ENCODE measurements at regions not wholly inside any gene's neighbourhood (a gene's known extent, or its start where the extent isn't known, plus 50 kb on each side); places are given as distances from the start of the nearest gene placed in this dataset.
"Not testable (repeated sequence)": the region's sequence is repeated elsewhere in the genome, so short reads cannot be mapped to it uniquely, and the experiment has no call there.

GRCh38 chr22:49721211-49721763 is 106.4 kb downstream of the BRD1 start:
- no peak for DNase-seq (ENCODE audit: low read depth)

GRCh38 chr22:49720279-49720959 is 107.3 kb downstream of the BRD1 start:
- DNase-seq (ENCODE audit: low read depth) = no peak

GRCh38 chr22:49719046-49719445 is 108.6 kb downstream of the BRD1 start:
- no peak for DNase-seq (ENCODE audit: low read depth)

- DNase-seq (ENCODE audit: low read depth) = no peak
Observed at GRCh38 chr22:49718396-49718795, 109.3 kb downstream of the BRD1 start.

- no peak for DNase-seq (ENCODE audit: low read depth)
Observed at GRCh38 chr22:49717322-49717919, 110.3 kb downstream of the BRD1 start.

- DNase-seq (ENCODE audit: low read depth) = no peak
Observed at GRCh38 chr22:49716441-49716840, 111.2 kb downstream of the BRD1 start.

- DNase-seq (ENCODE audit: low read depth) = no peak
Observed at GRCh38 chr22:49715450-49715849, 112.2 kb downstream of the BRD1 start.

GRCh38 chr22:49713003-49713402 is 114.7 kb downstream of the BRD1 start:
- no peak for DNase-seq (ENCODE audit: low read depth)

- DNase-seq (ENCODE audit: low read depth) = no peak
Observed at GRCh38 chr22:49712195-49712791, 115.4 kb downstream of the BRD1 start.

GRCh38 chr22:49710746-49711145 is 116.9 kb downstream of the BRD1 start:
- DNase-seq (ENCODE audit: low read depth) = no peak

GRCh38 chr22:49709464-49709863 is 118.2 kb downstream of the BRD1 start:
- DNase-seq (ENCODE audit: low read depth) = no peak

GRCh38 chr22:49705972-49706352 is 121.7 kb downstream of the BRD1 start:
- no peak for DNase-seq (ENCODE audit: low read depth)

- DNase-seq (ENCODE audit: low read depth) = no peak
Observed at GRCh38 chr22:49705216-49705971, 122.3 kb downstream of the BRD1 start.

- DNase-seq (ENCODE audit: low read depth) = no peak
Observed at GRCh38 chr22:49704345-49705215, 123.1 kb downstream of the BRD1 start.

- DNase-seq (ENCODE audit: low read depth) = no peak
Observed at GRCh38 chr22:49703990-49704344, 123.7 kb downstream of the BRD1 start.

- no peak for DNase-seq (ENCODE audit: low read depth)
Observed at GRCh38 chr22:49703505-49703904, 124.2 kb downstream of the BRD1 start.

- DNase-seq (ENCODE audit: low read depth) = no peak
Observed at GRCh38 chr22:49702068-49702397, 125.6 kb downstream of the BRD1 start.

GRCh38 chr22:49701380-49702067 is 126.1 kb downstream of the BRD1 start:
- no peak for DNase-seq (ENCODE audit: low read depth)

- no peak for DNase-seq (ENCODE audit: low read depth)
Observed at GRCh38 chr22:49699928-49700498, 127.7 kb downstream of the BRD1 start.

- no peak for DNase-seq (ENCODE audit: low read depth)
Observed at GRCh38 chr22:49699476-49699875, 128.2 kb downstream of the BRD1 start.

- not testable (repeated sequence) for DNase-seq (ENCODE audit: low read depth)
Observed at GRCh38 chr22:49698616-49699015, 129.1 kb downstream of the BRD1 start.

Data from activated T-helper 1 cell treated with Interleukin-2 at 50 U/mL for 16 hours (primary cell).